GM23248 (cell line): ENCODE measurements at regions not wholly inside any gene's neighbourhood (a gene's known extent, or its start where the extent isn't known, plus 50 kb on each side); places are given as distances from the start of the nearest gene placed in this dataset.

Experiments used
- DNase-seq: peaks from one replicate; pipeline ENCODE4 v3.0.0-alpha.2; 2015
- H2AFZ ChIP-seq: fragments of 200-600 bp; sonication (generic); 2 replicates; pipeline ENCODE4 v1.6.1; 2016; ENCODE audit warnings: antibody characterized with exemption
- H3F3A ChIP-seq: fragments of 200-600 bp; sonication (generic); 2 replicates; pipeline ENCODE4 v1.6.1; 2016; ENCODE audit warnings: mild to moderate bottlenecking, antibody characterized with exemption, mixed run types; ENCODE audit not compliant: insufficient read depth
- H3K27ac ChIP-seq: fragments of 200-600 bp; sonication (generic); 2 replicates; pipeline ENCODE4 v1.5.1; 2016; ENCODE audit warnings: mild to moderate bottlenecking
- H3K27me3 ChIP-seq: fragments of 200-600 bp; sonication (generic); replicated peaks from 2 replicates; pipeline ENCODE4 v1.6.1; 2016; ENCODE audit warnings: mild to moderate bottlenecking; ENCODE audit not compliant: insufficient read depth
- H3K36me3 ChIP-seq: fragments of 200-600 bp; sonication (generic); 2 replicates; pipeline ENCODE4 v1.6.1; 2016; ENCODE audit warnings: low read depth, mild to moderate bottlenecking
- H3K4me1 ChIP-seq: fragments of 200-600 bp; sonication (generic); 2 replicates; pipeline ENCODE4 v1.6.1; 2016; ENCODE audit warnings: mild to moderate bottlenecking; ENCODE audit not compliant: insufficient read depth
- H3K4me2 ChIP-seq: fragments of 200-600 bp; sonication (generic); one replicate; pipeline ENCODE4 v1.6.1; 2016; ENCODE audit warnings: mild to moderate bottlenecking; ENCODE audit not compliant: unreplicated experiment
- H3K4me3 ChIP-seq: fragments of 200-600 bp; sonication (generic); 2 replicates; pipeline ENCODE4 v1.5.1; 2016; ENCODE audit warnings: mild to moderate bottlenecking
- H3K79me2 ChIP-seq: fragments of 200-600 bp; sonication (generic); 2 replicates; pipeline ENCODE4 v1.6.1; 2016; ENCODE audit warnings: mild to moderate bottlenecking; ENCODE audit not compliant: insufficient read depth
- H3K9ac ChIP-seq: fragments of 200-600 bp; sonication (generic); 2 replicates; pipeline ENCODE4 v1.6.1; 2016; ENCODE audit warnings: mild to moderate bottlenecking
- H3K9me2 ChIP-seq: fragments of 200-600 bp; sonication (generic); 2 replicates; pipeline ENCODE4 v1.6.1; 2016; ENCODE audit warnings: mixed run types, mild to moderate bottlenecking, moderate library complexity; ENCODE audit not compliant: insufficient read depth
- H3K9me3 ChIP-seq: fragments of 200-600 bp; sonication (generic); one replicate; pipeline ENCODE4 v1.6.1; 2017; ENCODE audit warnings: low read depth
- H4K20me1 ChIP-seq: fragments of 200-600 bp; sonication (generic); 2 replicates; pipeline ENCODE4 v1.6.0; 2016; ENCODE audit not compliant: insufficient read depth
- EZH2 ChIP-seq: fragments of 200-600 bp; sonication (generic); IDR thresholded peaks from 2 replicates; pipeline ENCODE4 v1.6.1; 2018; ENCODE audit warnings: antibody characterized with exemption, mild to moderate bottlenecking; ENCODE audit not compliant: insufficient read depth, poor library complexity, severe bottlenecking
- EZH2phosphoT487 ChIP-seq: fragments of 200-600 bp; sonication (generic); IDR thresholded peaks from 2 replicates; pipeline ENCODE4 v1.6.1; 2018; ENCODE audit warnings: antibody characterized with exemption, moderate library complexity, mild to moderate bottlenecking, low read depth; ENCODE audit not compliant: insufficient read depth
- WGBS, 2 experiments: methylation state at CpG; one replicate each; pipeline ENCODE4 v1.1.6; 2015 to 2017; ENCODE audit warnings: low lambda C conversion rate in 2 of 2, low coverage in 1 of 2; ENCODE audit errors: missing lambda C conversion rate in 2 of 2; 5-methylcytosine and 5-hydroxymethylcytosine counted together
- in situ Hi-C: fragments of 300-500 bp; cut with MboI; formaldehyde crosslinking; loops from 2 replicates; pipeline ENCODE4 v1.15.0; 2020

DNA sequence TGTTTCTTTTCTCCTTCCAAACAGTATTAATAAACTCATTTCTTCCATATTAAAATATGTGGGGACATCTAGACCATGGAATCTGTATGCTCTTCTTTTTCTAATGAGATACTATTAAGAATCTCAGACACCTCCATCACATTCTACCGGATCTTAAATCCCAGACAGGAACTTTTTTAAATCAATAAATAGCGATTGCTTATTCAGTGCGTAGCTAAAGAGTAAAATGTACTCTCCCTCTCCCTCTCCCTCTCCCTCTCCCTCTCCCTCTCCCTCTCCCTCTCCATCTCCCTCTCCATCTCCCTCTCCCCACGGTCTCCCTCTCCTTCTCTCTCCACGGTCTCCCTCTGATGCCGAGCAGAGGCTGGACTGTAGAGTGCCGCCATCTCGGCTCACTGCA, 297.0 kb downstream of the HNRNPD start:
- 61% methylated on average over 6 to 8 of the region's 8 CpGs for WGBS, 2 experiments
- Histone ChIP-seq H3K27ac (no peak overlapping the region), H3K36me3 (no peaks in the 10 kb centered on the region), H3K9me3 (no peaks in the 10 kb centered on the region), H3K9ac (no peak overlapping the region), H3K9me2 (no peaks in the 10 kb centered on the region), H3F3A (no peaks in the 10 kb centered on the region), H3K27me3 (no peaks in the 10 kb centered on the region), H2AFZ (no peak overlapping the region), H3K4me1 (no peaks in the 10 kb centered on the region), H3K79me2 (no peaks in the 10 kb centered on the region), H3K4me3 (no peak overlapping the region), H4K20me1 (no peaks in the 10 kb centered on the region), H3K4me2 (no peak overlapping the region)
- TF ChIP-seq EZH2phosphoT487 (no peak), EZH2 (no peak)
- DNase-seq, result no peak
- in situ Hi-C loops, result no loop called here

DNA sequence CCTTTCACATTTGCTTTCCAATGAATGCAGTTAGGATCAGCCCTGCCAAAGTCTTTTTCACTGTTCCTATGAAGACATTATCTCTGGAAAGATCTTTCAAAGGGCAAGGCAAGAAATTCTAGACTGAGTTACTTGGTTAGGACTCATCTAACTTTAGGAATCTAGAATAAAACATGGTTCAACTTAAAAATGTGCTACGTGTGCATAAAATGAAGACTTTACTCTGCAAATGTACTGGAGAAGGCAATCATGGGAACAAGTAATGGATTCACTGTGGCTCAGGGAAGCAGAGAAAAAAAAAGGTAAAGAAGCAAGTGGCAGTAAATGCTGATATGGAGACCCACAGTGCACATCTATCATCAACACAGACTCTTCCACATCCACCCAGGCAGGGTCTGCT, 297.4 kb downstream of the HNRNPD start:
- DNase-seq, result no peak
- H3K9me3 ChIP-seq, result no peaks in the 10 kb centered on the region
- H3K9me2 ChIP-seq, result no peaks in the 10 kb centered on the region
- no peaks in the 10 kb centered on the region for H3F3A ChIP-seq
- 2 to 4% methylated on average over 1 of the region's 1 CpG for WGBS, 2 experiments
- H3K36me3 ChIP-seq, result no peaks in the 10 kb centered on the region
- TF ChIP-seq EZH2 (no peak), EZH2phosphoT487 (no peak)
- H4K20me1 ChIP-seq, result no peaks in the 10 kb centered on the region
- no peak overlapping the region for H3K4me3 ChIP-seq
- no peaks in the 10 kb centered on the region for H3K79me2 ChIP-seq
- H3K27me3 ChIP-seq, result no peaks in the 10 kb centered on the region
- no peak overlapping the region for H3K9ac ChIP-seq
- no peaks in the 10 kb centered on the region for H3K4me1 ChIP-seq
- H2AFZ ChIP-seq, result no peak overlapping the region
- H3K27ac ChIP-seq, result no peak overlapping the region
- in situ Hi-C loops, result no loop called here
- no peak overlapping the region for H3K4me2 ChIP-seq

DNA sequence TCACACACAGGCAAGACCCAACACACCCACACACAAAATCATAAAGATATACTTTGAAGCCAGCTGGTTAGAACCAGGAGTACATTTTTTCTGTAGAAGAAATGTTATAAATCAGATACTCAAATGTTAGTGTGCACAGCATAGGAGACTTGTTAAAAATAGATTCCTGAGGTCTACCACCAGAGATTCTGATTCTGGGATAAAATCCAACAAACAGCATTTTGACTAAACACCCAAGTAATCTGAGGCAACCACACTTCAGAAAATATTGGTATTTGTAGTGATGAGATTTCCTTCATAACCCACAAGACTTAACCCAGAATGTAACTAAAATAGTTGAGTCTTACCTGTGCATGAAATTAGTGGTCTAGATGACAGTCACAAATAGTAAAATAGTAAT, 301.8 kb downstream of the HNRNPD start:
- Histone ChIP-seq H3K79me2 (no peaks in the 10 kb centered on the region), H3K4me3 (no peak overlapping the region), H3K9me3 (no peaks in the 10 kb centered on the region), H3K27me3 (no peaks in the 10 kb centered on the region), H3K4me2 (no peak overlapping the region), H3K36me3 (no peaks in the 10 kb centered on the region), H3K9me2 (no peaks in the 10 kb centered on the region), H3K27ac (no peak overlapping the region), H4K20me1 (no peaks in the 10 kb centered on the region), H3K4me1 (no peaks in the 10 kb centered on the region), H3K9ac (no peak overlapping the region), H2AFZ (no peak overlapping the region), H3F3A (no peaks in the 10 kb centered on the region)
- in situ Hi-C loops, result no loop called here
- no peak for DNase-seq
- TF ChIP-seq EZH2phosphoT487 (no peak), EZH2 (no peak)

DNA sequence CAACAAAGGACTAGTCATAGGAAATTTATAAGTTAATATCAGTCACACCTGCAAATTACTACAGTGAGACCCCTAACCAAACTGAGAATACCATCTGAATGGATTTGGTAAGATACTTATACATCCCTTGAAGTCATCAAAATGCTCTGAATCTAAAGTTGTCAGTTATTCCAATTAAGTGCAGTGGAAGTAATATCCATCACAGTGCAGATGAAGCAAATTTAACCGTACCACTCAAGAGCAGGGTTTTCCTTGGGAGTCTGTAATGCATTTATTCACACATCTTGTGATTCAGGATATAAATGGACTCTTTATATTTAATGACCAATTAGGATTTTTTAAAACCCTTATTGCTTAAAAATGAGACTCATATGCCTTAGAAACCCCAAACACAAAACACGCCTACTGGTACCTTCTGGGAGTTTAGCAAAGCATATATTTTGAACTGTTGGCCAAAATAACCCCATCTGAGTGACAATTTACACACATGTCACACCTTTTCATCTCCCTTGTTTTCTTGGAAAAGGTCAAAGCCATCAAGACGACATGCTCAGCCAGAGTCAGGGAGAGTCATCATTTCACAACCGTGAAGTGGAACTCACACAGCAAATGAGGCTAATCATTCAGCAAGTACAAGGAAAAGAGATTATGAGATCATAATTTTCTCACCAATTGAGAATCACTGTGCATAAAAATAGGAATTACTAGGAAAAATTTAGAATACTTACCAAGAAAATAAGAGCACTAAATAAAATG, 303.7 kb downstream of the HNRNPD start:
- no peaks in the 10 kb centered on the region for H3K9me3 ChIP-seq
- no peak for TF ChIP-seq EZH2phosphoT487
- TF ChIP-seq EZH2, result no peak
- no peaks in the 10 kb centered on the region for H3K4me1 ChIP-seq
- WGBS, 2 experiments, result 44 to 47% methylated on average over 4 of the region's 4 CpGs
- H3K27ac ChIP-seq, result no peak overlapping the region
- H3F3A ChIP-seq, result no peaks in the 10 kb centered on the region
- H3K9ac ChIP-seq, result no peak overlapping the region
- H3K79me2 ChIP-seq, result no peaks in the 10 kb centered on the region
- no peak overlapping the region for H3K4me3 ChIP-seq
- H4K20me1 ChIP-seq, result no peaks in the 10 kb centered on the region
- H3K9me2 ChIP-seq, result no peaks in the 10 kb centered on the region
- H2AFZ ChIP-seq, result no peak overlapping the region
- no peak for DNase-seq
- no peak overlapping the region for H3K4me2 ChIP-seq
- no peaks in the 10 kb centered on the region for H3K27me3 ChIP-seq
- in situ Hi-C loops, result no loop called here
- no peaks in the 10 kb centered on the region for H3K36me3 ChIP-seq

DNA sequence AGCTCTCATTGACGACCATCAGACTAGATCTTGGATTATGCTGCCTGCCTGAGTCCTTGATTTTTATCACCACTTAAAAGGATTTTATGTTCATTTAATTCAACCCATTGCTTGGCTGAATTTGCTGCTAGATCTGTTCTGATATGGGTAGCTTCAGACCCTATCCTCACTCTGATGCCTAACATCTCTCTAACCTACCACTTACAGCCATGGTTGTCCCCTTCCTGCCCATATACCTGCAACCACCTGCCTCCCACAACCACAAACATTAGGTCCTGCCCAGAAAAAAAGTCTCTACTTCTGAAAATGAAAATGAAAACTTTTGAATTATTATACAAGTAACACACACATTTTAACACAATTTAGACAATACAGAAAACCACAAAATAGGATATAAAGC, 310.8 kb downstream of the HNRNPD start:
- no peaks in the 10 kb centered on the region for H3K79me2 ChIP-seq
- no peak overlapping the region for H3K27ac ChIP-seq
- H3K9me2 ChIP-seq, result no peaks in the 10 kb centered on the region
- H4K20me1 ChIP-seq, result no peaks in the 10 kb centered on the region
- WGBS, 2 experiments, result 10 to 20% methylated on average over 1 of the region's 1 CpG
- no peaks in the 10 kb centered on the region for H3K36me3 ChIP-seq
- no peak for DNase-seq
- TF ChIP-seq EZH2phosphoT487, result no peak
- no peak for TF ChIP-seq EZH2
- no peaks in the 10 kb centered on the region for H3F3A ChIP-seq
- in situ Hi-C loops, result no loop called here
- no peak overlapping the region for H3K4me3 ChIP-seq
- no peaks in the 10 kb centered on the region for H3K27me3 ChIP-seq
- H3K9ac ChIP-seq, result no peak overlapping the region
- H2AFZ ChIP-seq, result no peak overlapping the region
- H3K4me1 ChIP-seq, result no peaks in the 10 kb centered on the region
- H3K4me2 ChIP-seq, result no peak overlapping the region
- H3K9me3 ChIP-seq, result no peaks in the 10 kb centered on the region
